Activated naive CD8-positive, alpha-beta T cell treated with anti-CD3 and anti-CD28 coated beads, Interleukin-2, amount 50 U/mL, for 16 hours (primary cell): ENCODE measurements at regions not wholly inside any gene's neighbourhood (a gene's known extent, or its start where the extent isn't known, plus 50 kb on each side); places are given as distances from the start of the nearest gene placed in this dataset.

ENCODE experiments used
- DNase-seq: peaks from one replicate; pipeline ENCODE4 v3.0.0-alpha.2; 2020; ENCODE audit warnings: low read depth, low spot score

- DNase-seq, result no peak
These were observed 1441.4 kb downstream of the AACS start for GRCh38 chr12:126506426-126507182.

GRCh38 chr12:126507231-126507630 is 1442.0 kb downstream of the AACS start:
- DNase-seq, result no peak

GRCh38 chr12:126509572-126509971 is 1444.3 kb downstream of the AACS start:
- DNase-seq, result no peak

DNA sequence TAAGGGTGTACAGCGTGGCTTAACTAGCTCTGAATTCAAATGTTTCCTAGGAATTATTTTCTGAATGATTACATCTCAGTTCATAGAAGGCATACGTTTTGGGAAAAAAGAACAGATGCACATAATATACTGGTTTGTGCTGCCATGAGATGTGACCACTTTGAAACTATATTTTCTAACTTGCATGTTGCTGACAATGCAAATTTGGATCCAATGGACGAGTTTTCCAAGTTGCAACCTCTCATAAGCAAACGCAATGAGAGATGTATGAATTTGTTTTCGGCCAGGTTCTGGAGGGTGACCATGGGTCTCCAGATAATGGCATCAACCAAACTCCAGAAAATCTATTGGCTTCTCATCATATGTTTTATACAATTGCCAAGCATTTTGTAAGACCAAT is 1445.4 kb downstream of the AACS start:
- DNase-seq, result no peak

- DNase-seq, result no peak
These were observed 1448.0 kb downstream of the AACS start for GRCh38 chr12:126512916-126513913.

DNA sequence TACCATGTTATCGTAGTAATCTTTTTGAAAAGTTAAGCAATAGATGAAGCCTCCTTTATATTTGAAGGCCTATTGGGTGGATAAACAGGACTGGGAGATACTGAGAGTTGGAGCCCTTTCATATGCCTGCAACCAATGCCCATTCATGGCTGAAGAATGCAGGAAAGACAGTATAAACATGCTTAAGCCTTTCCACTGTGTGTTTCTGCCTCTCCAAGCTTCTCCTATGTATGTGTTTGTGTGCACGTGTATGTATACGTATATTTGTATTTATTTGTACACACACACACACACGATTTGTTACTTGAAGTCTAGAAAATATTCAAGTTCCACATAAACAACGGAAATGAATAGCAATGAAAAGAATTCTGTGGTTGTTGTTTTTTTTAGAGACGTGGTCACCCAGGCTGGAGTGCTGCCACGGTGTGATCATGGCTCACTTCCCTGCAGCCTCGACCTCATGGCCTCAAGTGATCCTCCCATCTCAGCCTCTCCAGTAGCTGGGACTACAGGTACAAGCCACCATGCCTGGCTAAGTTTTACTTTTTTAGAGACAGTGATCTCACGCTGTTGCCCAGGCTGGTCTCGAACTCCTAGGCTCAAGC is 1453.5 kb downstream of the AACS start:
- no peak for DNase-seq

DNA sequence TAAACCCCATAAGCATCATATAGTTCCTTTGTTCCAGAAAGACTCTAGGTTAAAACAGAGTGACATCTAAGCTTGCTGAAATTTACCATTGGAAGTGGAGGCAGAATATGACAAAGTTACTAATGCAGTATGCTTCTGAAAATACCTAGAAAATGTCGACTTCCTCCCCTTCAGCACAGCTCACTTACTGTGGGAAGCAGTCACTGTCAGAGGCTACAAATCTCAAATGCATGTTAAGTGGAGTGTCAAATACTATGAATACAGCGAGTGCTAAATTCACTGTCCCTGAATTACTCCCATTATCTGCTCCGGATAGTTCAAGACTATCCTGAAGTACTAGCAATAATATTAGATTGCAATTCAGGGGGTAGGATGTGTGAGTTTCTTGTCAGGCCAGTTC is 1454.6 kb downstream of the AACS start:
- no peak for DNase-seq

DNA sequence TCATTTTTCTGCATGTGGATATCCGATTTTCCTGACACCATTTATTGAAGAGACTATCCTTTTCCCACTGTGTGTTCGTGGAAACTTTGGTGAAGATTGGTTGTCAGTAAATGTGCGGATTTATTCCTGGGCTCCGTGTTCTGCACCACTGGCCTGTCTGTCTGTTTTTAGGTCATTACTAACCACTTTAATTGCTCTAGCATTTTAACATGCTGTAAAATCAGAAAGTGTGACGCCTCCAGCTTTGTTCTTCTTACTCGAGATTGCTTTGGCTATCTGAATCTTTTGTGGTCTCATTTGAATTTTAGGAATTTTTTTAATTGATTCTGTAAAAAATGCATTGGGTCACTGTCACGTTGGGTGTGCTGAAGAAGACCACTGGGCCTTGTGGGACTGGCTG is 1458.7 kb downstream of the AACS start:
- no peak for DNase-seq

DNA sequence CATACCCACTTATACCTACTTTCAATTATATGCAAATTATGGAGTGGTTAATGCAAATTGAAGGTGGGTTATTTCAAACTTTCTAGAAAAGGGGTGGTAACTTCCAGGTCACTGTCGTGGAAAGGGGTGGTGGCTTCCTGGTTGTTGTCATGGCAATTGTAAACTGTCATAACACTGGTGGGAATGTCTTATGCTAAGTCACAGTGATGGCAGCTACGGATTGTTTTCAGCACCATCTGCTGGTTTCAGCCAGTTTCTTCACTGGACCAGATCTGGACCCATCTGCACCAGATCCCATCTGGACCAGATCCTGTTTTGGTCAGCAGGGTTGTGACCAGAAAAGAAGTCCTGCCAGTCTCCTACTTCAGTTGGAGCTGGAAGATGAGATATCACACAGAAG is 1469.3 kb downstream of the AACS start:
- no peak for DNase-seq

- no peak for DNase-seq
These were observed 1469.7 kb downstream of the AACS start for GRCh38 chr12:126534942-126535341.

DNA sequence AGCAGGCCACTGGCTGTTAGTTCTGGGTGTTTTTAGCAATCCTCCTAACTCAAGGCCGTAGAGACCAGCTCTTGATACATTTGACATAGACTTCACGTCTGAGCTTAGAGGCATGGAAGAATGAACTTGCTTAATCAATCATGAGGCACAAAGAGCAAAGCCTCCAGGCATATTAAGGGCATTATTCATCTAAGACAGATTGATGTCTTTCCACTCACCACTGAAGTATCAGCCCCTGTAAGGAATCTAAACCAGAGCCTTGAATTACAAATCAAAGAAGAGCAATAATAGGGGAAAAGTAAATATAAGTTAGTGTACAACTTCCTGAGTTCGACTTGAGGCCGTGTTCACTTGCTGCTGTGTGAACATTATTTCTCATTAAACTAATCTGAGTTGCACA is 1470.7 kb downstream of the AACS start:
- DNase-seq, result no peak

- DNase-seq, result no peak
These were observed 1472.8 kb downstream of the AACS start for GRCh38 chr12:126537961-126538530.

- DNase-seq, result no peak
These were observed 1473.7 kb downstream of the AACS start for GRCh38 chr12:126538888-126539287.

DNA sequence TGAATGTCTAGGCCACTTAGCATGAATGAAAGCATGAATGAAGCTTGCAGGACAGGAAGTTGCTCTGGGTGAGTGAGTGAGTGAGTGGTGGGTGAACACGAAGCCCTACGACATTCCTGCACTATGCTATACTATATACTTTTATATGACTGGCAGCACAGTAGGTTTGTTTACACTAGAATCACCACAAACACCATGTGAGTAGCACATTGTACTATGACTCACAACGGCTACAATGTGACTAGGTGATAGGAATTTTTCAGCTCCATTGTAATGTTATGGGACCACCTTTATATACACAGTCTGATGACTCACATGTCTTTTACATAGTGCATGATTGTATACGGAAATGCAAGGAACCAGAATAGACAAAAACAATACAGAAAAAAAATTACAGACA is 1480.2 kb downstream of the AACS start:
- DNase-seq, result no peak

DNA sequence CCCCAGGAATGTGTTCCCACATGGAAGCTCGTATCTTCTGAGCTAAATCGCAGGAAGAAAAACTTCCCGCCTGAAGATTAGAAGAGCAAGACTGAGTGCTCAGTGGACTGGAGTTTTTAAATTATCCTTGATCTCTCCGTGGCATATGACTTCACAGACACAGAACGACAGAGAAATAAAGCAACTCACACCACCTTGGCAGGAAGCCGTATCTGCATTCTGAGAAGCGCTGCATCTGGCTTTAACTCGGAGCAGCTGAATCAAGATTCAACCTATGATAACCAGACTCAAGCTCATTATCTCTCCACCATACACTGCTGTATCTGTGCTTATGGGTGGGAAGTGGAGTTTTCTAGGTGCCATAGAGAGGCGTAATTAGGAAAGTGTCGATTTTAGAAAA is 1482.7 kb downstream of the AACS start:
- no peak for DNase-seq

DNA sequence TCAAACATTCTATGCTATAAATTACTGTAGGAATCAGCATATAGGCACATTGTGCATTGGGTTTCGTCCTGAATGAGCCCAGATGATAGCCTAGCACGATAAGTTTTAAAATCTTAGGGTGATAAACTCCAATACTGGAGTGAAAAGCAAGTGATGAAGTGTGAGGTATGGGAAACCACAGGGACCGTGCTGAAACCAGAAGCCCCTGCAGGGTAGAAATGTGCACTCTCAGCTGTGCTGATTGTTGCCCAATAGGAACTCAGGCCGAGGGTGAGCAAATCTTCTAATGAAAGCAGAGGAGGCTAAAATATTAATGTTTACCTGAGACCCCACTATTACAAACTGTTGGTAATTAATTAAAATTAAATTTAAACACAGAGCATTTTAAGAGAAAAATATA is 1486.6 kb downstream of the AACS start:
- no peak for DNase-seq

DNA sequence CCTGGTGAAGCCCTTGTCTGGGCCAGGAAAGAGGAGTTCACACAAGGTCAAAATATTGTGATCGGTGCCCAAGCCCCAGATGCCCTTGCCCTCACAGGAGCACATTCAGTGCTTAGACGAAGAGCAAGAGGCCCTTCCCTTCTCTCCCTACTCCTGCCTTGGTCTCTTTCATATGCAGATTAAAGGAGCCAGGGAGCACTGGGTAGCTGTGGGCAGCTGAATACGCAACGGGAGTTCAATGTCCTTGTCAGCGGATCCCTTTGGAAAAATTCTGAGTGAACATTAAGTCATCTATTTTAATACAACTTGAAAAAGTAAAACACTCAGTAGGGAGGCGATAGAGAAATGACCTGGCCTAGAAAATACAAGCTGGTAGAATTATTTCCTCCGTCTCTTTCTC is 1489.4 kb downstream of the AACS start:
- no peak for DNase-seq

GRCh38 chr12:126557659-126558058 is 1492.4 kb downstream of the AACS start:
- no peak for DNase-seq

- DNase-seq, result no peak
These were observed 1493.0 kb downstream of the AACS start for GRCh38 chr12:126558219-126558618.

- no peak for DNase-seq
These were observed 1493.6 kb downstream of the AACS start for GRCh38 chr12:126558810-126559209.

- DNase-seq, result no peak
These were observed 1501.8 kb downstream of the AACS start for GRCh38 chr12:126567016-126567415.

DNA sequence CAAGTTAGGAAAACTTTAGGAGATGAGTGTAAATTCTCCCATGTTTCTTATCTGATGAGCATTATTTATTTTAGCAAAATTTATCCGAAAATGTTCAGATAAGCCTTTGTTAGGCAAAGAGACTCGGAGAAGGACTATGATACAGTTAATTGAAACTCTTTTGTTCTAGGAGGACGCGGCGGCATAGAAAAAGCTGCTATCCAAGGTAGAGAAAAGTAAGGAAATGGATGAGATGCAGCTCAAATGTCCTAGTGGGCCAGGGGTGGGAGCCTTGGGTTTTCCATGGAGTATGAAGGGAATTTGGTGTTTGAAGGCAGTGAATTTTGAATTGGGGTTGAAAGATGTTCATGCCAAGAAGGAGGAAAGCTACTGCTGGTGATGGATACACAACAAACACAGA is 1504.5 kb downstream of the AACS start:
- DNase-seq, result no peak
